Spleen (tissue), 7 donors: ENCODE measurements at regions not wholly inside any gene's neighbourhood (a gene's known extent, or its start where the extent isn't known, plus 50 kb on each side); places are given as distances from the start of the nearest gene placed in this dataset.

Source experiments
- POLR2A ChIP-seq, 3 donors: fragments of 450-650 bp; IDR thresholded peaks; one replicate each; pipeline ENCODE4 v1.5.1; 2017; ENCODE audit warnings: antibody characterized with exemption in 3 of 3, mild to moderate bottlenecking in 1 of 3
- POLR2AphosphoS5 ChIP-seq, 3 donors: sonication (generic); formaldehyde crosslinking; IDR thresholded peaks; one replicate each; pipeline ENCODE4 v1.5.1; 2017; ENCODE audit warnings: antibody characterized with exemption in 3 of 3
- TF ChIP-seq, protein P1 (sequence below), 11 experiments: fragments of 200-600 bp in 7 of 11; fragments of 450-650 bp in 4 of 11; sonication (generic) in 4 of 11; IDR thresholded peaks in 8 of 11; conservative IDR thresholded peaks in 3 of 11; 1 replicate in 7 of 11; 2 replicates in 4 of 11; pipeline versions ENCODE4 v1.4.0 to v1.8.0; 2016 to 2021; ENCODE audit warnings: antibody characterized with exemption in 11 of 11, inconsistent platforms in 4 of 11, mild to moderate bottlenecking in 1 of 11
- donor health status: DM: no; HTN: no; CAD: no; lungs with moderate emphysema.
- donor health status: DM: no; HTN: no; CAD: no.
- donor health status: DM: no; HTN: no; CAD: no.

DNA sequence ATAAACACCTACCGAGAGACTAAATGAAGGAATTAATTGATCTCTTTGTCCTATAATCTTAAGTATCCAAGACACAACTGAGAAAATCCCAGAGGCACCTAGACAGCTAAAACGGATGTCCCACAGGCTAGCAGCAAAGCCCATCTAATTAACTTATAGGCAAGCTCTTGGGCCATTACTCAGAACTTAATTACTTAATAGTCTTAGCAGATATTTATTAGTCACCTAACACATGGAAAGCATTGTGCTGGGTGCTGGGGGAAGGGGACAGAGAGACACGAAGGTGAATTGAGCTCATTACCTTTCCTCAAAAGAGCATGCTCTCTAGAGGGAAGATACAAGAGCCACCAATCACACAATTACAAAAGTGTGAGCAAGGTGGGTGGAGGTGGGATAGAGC lies 189.8 kb upstream of the PROK2 start:
- TF ChIP-seq POLR2A (IDR thresholded peaks at IDR 0.05) = no peak
- TF ChIP-seq, protein P1, sequence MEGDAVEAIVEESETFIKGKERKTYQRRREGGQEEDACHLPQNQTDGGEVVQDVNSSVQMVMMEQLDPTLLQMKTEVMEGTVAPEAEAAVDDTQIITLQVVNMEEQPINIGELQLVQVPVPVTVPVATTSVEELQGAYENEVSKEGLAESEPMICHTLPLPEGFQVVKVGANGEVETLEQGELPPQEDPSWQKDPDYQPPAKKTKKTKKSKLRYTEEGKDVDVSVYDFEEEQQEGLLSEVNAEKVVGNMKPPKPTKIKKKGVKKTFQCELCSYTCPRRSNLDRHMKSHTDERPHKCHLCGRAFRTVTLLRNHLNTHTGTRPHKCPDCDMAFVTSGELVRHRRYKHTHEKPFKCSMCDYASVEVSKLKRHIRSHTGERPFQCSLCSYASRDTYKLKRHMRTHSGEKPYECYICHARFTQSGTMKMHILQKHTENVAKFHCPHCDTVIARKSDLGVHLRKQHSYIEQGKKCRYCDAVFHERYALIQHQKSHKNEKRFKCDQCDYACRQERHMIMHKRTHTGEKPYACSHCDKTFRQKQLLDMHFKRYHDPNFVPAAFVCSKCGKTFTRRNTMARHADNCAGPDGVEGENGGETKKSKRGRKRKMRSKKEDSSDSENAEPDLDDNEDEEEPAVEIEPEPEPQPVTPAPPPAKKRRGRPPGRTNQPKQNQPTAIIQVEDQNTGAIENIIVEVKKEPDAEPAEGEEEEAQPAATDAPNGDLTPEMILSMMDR (IDR thresholded peaks at IDR 0.05 in 8 of 11, conservative IDR thresholded peaks at IDR 0.05 in 3 of 11) = no peak
- TF ChIP-seq POLR2AphosphoS5 (IDR thresholded peaks at IDR 0.05) = no peak
